WTC11 (cell line): ENCODE measurements at regions not wholly inside any gene's neighbourhood (a gene's known extent, or its start where the extent isn't known, plus 50 kb on each side); places are given as distances from the start of the nearest gene placed in this dataset.

Experiments used
- ATAC-seq: fragments of 200-7000 bp; cut with Tn5 transposase; 2 replicates; pipeline ENCODE4 v1.10.0; 2021; ENCODE audit warnings: mild to moderate bottlenecking, moderate library complexity
- CTCF ChIA-PET: fragments of 300-600 bp; sonication (Branson Sonifier 250); formaldehyde crosslinking; loops from one replicate; lab custom pipeline; 2021; ENCODE audit warnings: antibody characterized with exemption; lab: Charles Lee
- POLR2A ChIA-PET: fragments of 350-600 bp; sonication (Branson Sonifier 250); formaldehyde crosslinking; loops from one replicate; lab custom pipeline; 2021; ENCODE audit warnings: antibody characterized with exemption; lab: Charles Lee
- DNase-seq: peaks from one replicate; pipeline ENCODE4 v3.0.0; 2021; ENCODE audit warnings: low spot score
- H3K27ac Mint-ChIP-seq: 2 replicates; pipeline ENCODE4 v1.8.0; 2021; ENCODE audit warnings: mixed read lengths
- H3K27me3 Mint-ChIP-seq: 2 replicates; pipeline ENCODE4 v1.8.0; 2021; ENCODE audit warnings: low read depth, mild to moderate bottlenecking, moderate library complexity, mixed read lengths
- H3K36me3 Mint-ChIP-seq: 2 replicates; pipeline ENCODE4 v1.8.0; 2021; ENCODE audit warnings: mixed read lengths
- H3K4me1 Mint-ChIP-seq: 2 replicates; pipeline ENCODE4 v1.8.0; 2022; ENCODE audit warnings: mixed read lengths
- H3K4me3 Mint-ChIP-seq: 2 replicates; pipeline ENCODE4 v1.8.0; 2021; ENCODE audit warnings: mild to moderate bottlenecking, moderate library complexity, mixed read lengths
- H3K9me3 Mint-ChIP-seq: 2 replicates; pipeline ENCODE4 v1.8.0; 2021; ENCODE audit warnings: mixed read lengths
- ATF6 ChIP-seq: sonication (generic); formaldehyde crosslinking; IDR thresholded peaks from 2 replicates; pipeline ENCODE4 v1.8.1; 2023; ENCODE audit warnings: mild to moderate bottlenecking, missing genetic modification reagents
- E2F1 ChIP-seq: sonication (generic); formaldehyde crosslinking; IDR thresholded peaks from 2 replicates; pipeline ENCODE4 v1.8.0; 2022; ENCODE audit warnings: mild to moderate bottlenecking, missing genetic modification reagents
- ELF4 ChIP-seq: sonication (generic); formaldehyde crosslinking; IDR thresholded peaks from 2 replicates; pipeline ENCODE4 v1.8.1; 2022; ENCODE audit warnings: low read depth, mild to moderate bottlenecking, moderate library complexity, missing genetic modification reagents
- EMX1 ChIP-seq: fragments of 250-450 bp; sonication (Bioruptor Pico); IDR thresholded peaks from 2 replicates; pipeline ENCODE4 v1.8.0; 2021; ENCODE audit warnings: mild to moderate bottlenecking
- ETV6 ChIP-seq: sonication (generic); formaldehyde crosslinking; IDR thresholded peaks from 2 replicates; pipeline ENCODE4 v1.8.1; 2022; ENCODE audit warnings: mild to moderate bottlenecking, missing genetic modification reagents
- FOXK1 ChIP-seq: sonication (generic); formaldehyde crosslinking; IDR thresholded peaks from 2 replicates; pipeline ENCODE4 v1.8.0; 2022; ENCODE audit warnings: mild to moderate bottlenecking, moderate library complexity, missing genetic modification reagents
- HMGA2 ChIP-seq: fragments of 250-450 bp; sonication (Bioruptor Pico); IDR thresholded peaks from 2 replicates; pipeline ENCODE4 v1.4.0; 2021; ENCODE audit warnings: mild to moderate bottlenecking, moderate library complexity
- KAT7 ChIP-seq: sonication (generic); formaldehyde crosslinking; IDR thresholded peaks from 2 replicates; pipeline ENCODE4 v1.8.1; 2023; ENCODE audit warnings: missing genetic modification reagents, mild to moderate bottlenecking, borderline replicate concordance
- MXD4 ChIP-seq: fragments of 250-450 bp; sonication (Bioruptor Pico); IDR thresholded peaks from 2 replicates; pipeline ENCODE4 v1.8.0; 2021; ENCODE audit warnings: mild to moderate bottlenecking, moderate library complexity, borderline replicate concordance
- NR1H2 ChIP-seq: sonication (generic); formaldehyde crosslinking; IDR thresholded peaks from 2 replicates; pipeline ENCODE4 v1.9.0; 2021; ENCODE audit warnings: mild to moderate bottlenecking, moderate library complexity, missing genetic modification reagents
- PRDM15 ChIP-seq: sonication (generic); formaldehyde crosslinking; IDR thresholded peaks from 2 replicates; pipeline ENCODE4 v1.8.0; 2022; ENCODE audit warnings: missing genetic modification reagents
- SMAD3 ChIP-seq: sonication (generic); formaldehyde crosslinking; IDR thresholded peaks from 2 replicates; pipeline ENCODE4 v1.8.0; 2022; ENCODE audit warnings: missing genetic modification reagents, mild to moderate bottlenecking, borderline replicate concordance
- TEAD4 ChIP-seq: sonication (generic); formaldehyde crosslinking; IDR thresholded peaks from 2 replicates; pipeline ENCODE4 v1.8.0; 2022; ENCODE audit warnings: mild to moderate bottlenecking, missing genetic modification reagents
- TP53 ChIP-seq: sonication (generic); formaldehyde crosslinking; IDR thresholded peaks from 2 replicates; pipeline ENCODE4 v1.8.1; 2023; ENCODE audit warnings: mild to moderate bottlenecking, missing genetic modification reagents
- ZNF512 ChIP-seq: sonication (generic); formaldehyde crosslinking; IDR thresholded peaks from 2 replicates; pipeline ENCODE4 v1.8.1; 2022; ENCODE audit warnings: missing genetic modification reagents, borderline replicate concordance
- TF ChIP-seq, protein P1 (sequence below): sonication (generic); formaldehyde crosslinking; IDR thresholded peaks from 2 replicates; pipeline ENCODE4 v1.8.1; 2023; ENCODE audit warnings: mild to moderate bottlenecking, missing genetic modification reagents
- TF ChIP-seq, protein P2 (sequence below): sonication (generic); formaldehyde crosslinking; IDR thresholded peaks from 2 replicates; pipeline ENCODE4 v1.8.1; 2023; ENCODE audit warnings: mild to moderate bottlenecking, moderate library complexity, missing genetic modification reagents

GRCh38 chr7:155386608-155387007, 71.3 kb upstream of the EN2 start:
- CTCF ChIA-PET, result interaction anchor here (1.3 kb wide), 1 partner anchor 10 kb away, joined by 3 read pairs; no protein-coding TSS in a partner anchor
- H3K4me1 Mint-ChIP-seq, result peaks cover 7% of the 10 kb centered on the region
- H3K27ac Mint-ChIP-seq, result no peak overlapping the region
- POLR2A ChIA-PET, result no interaction called here
- H3K9me3 Mint-ChIP-seq, result no peaks in the 10 kb centered on the region
- DNase-seq (no peak), ATAC-seq (no peak)
- H3K36me3 Mint-ChIP-seq, result no peaks in the 10 kb centered on the region
- no peak for TF ChIP-seq ZNF512 (CRISPR knock-in tag)
- TF ChIP-seq FOXK1 (CRISPR knock-in tag), result no peak
- TF ChIP-seq, protein P1, sequence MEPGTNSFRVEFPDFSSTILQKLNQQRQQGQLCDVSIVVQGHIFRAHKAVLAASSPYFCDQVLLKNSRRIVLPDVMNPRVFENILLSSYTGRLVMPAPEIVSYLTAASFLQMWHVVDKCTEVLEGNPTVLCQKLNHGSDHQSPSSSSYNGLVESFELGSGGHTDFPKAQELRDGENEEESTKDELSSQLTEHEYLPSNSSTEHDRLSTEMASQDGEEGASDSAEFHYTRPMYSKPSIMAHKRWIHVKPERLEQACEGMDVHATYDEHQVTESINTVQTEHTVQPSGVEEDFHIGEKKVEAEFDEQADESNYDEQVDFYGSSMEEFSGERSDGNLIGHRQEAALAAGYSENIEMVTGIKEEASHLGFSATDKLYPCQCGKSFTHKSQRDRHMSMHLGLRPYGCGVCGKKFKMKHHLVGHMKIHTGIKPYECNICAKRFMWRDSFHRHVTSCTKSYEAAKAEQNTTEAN, result no peak
- no peak for TF ChIP-seq HMGA2
- TF ChIP-seq ATF6 (CRISPR knock-in tag), result no peak
- TF ChIP-seq E2F1 (CRISPR knock-in tag), result no peak
- no peak for TF ChIP-seq ETV6
- no peak for TF ChIP-seq ELF4 (CRISPR knock-in tag)
- no peak for TF ChIP-seq TEAD4
- TF ChIP-seq, protein P2, sequence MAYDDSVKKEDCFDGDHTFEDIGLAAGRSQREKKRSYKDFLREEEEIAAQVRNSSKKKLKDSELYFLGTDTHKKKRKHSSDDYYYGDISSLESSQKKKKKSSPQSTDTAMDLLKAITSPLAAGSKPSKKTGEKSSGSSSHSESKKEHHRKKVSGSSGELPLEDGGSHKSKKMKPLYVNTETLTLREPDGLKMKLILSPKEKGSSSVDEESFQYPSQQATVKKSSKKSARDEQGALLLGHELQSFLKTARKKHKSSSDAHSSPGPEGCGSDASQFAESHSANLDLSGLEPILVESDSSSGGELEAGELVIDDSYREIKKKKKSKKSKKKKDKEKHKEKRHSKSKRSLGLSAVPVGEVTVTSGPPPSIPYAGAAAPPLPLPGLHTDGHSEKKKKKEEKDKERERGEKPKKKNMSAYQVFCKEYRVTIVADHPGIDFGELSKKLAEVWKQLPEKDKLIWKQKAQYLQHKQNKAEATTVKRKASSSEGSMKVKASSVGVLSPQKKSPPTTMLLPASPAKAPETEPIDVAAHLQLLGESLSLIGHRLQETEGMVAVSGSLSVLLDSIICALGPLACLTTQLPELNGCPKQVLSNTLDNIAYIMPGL (CRISPR knock-in tag), result no peak
- TF ChIP-seq KAT7, result no peak
- no peak for TF ChIP-seq MXD4 (CRISPR knock-in tag)
- no peak for TF ChIP-seq EMX1
- TF ChIP-seq TP53, result no peak
- TF ChIP-seq NR1H2 (CRISPR knock-in tag), result no peak
- no peak for TF ChIP-seq PRDM15
- TF ChIP-seq SMAD3, result no peak
- TF ChIP-seq, all 79 proteins: peak for 0
- H3K27me3 Mint-ChIP-seq, result peaks cover 71% of the 10 kb centered on the region
- H3K4me3 Mint-ChIP-seq, result no peak overlapping the region
